Loucy (cell line): ENCODE measurements at regions not wholly inside any gene's neighbourhood (a gene's known extent, or its start where the extent isn't known, plus 50 kb on each side); places are given as distances from the start of the nearest gene placed in this dataset.

ENCODE experiments used
- H2AFZ ChIP-seq: fragments of 200-600 bp; sonication (generic); 2 replicates; pipeline ENCODE4 v1.6.0; 2016; ENCODE audit warnings: antibody characterized with exemption, mild to moderate bottlenecking, low read length, moderate library complexity
- H3F3A ChIP-seq: fragments of 200-600 bp; 2 replicates; pipeline ENCODE4 v1.6.0; 2016; ENCODE audit warnings: antibody characterized with exemption, low read depth, mild to moderate bottlenecking
- H3K27me3 ChIP-seq: fragments of 200-600 bp; sonication (generic); 2 replicates; pipeline ENCODE4 v1.6.1; 2014; ENCODE audit warnings: low read length, mild to moderate bottlenecking; ENCODE audit not compliant: insufficient read depth, poor library complexity, severe bottlenecking
- H3K36me3 ChIP-seq: fragments of 200-600 bp; sonication (generic); 2 replicates; pipeline ENCODE4 v1.6.1; 2016; ENCODE audit warnings: low read length; ENCODE audit not compliant: insufficient read depth
- H3K4me1 ChIP-seq: fragments of 200-600 bp; sonication (generic); 2 replicates; pipeline ENCODE4 v1.5.1; 2014; ENCODE audit warnings: low read length, mild to moderate bottlenecking; ENCODE audit not compliant: insufficient read depth, poor library complexity, severe bottlenecking
- H3K4me2 ChIP-seq: fragments of 200-600 bp; sonication (generic); 2 replicates; pipeline ENCODE4 v1.6.0; 2014; ENCODE audit warnings: antibody characterized with exemption, low read length, low read depth, mild to moderate bottlenecking; ENCODE audit not compliant: poor library complexity, severe bottlenecking
- H3K4me3 ChIP-seq: fragments of 200-600 bp; sonication (generic); 2 replicates; pipeline ENCODE4 v1.5.1; 2014; ENCODE audit warnings: low read length, mild to moderate bottlenecking, mixed read lengths; ENCODE audit not compliant: poor library complexity, severe bottlenecking
- H3K79me2 ChIP-seq: fragments of 200-600 bp; sonication (generic); 2 replicates; pipeline ENCODE4 v1.6.1; 2014; ENCODE audit warnings: low read length; ENCODE audit not compliant: insufficient read depth
- H3K9ac ChIP-seq: fragments of 200-600 bp; sonication (generic); 2 replicates; pipeline ENCODE4 v1.6.0; 2014; ENCODE audit warnings: mild to moderate bottlenecking, low read depth, low read length, moderate library complexity; ENCODE audit not compliant: poor library complexity, severe bottlenecking
- H3K9me2 ChIP-seq: fragments of 200-600 bp; sonication (generic); replicated peaks from 2 replicates; pipeline ENCODE4 v1.6.1; 2016; ENCODE audit warnings: low read depth, low read length, mixed read lengths
- H3K9me3 ChIP-seq: fragments of 200-600 bp; sonication (generic); 2 replicates; pipeline ENCODE4 v1.6.1; 2014; ENCODE audit warnings: mild to moderate bottlenecking, antibody characterized with exemption, low read length, low read depth; ENCODE audit not compliant: insufficient read depth
- H4K20me1 ChIP-seq: fragments of 200-600 bp; sonication (generic); 2 replicates; pipeline ENCODE4 v1.6.0; 2014; ENCODE audit warnings: antibody characterized with exemption, low read length, mild to moderate bottlenecking; ENCODE audit not compliant: insufficient read depth, poor library complexity, severe bottlenecking
- EZH2phosphoT487 ChIP-seq: fragments of 200-600 bp; IDR thresholded peaks from 2 replicates; pipeline ENCODE4 v1.6.1; 2018; ENCODE audit warnings: antibody characterized with exemption, mild to moderate bottlenecking, moderate library complexity, borderline replicate concordance
- TF ChIP-seq, protein P1 (sequence below): fragments of 200-600 bp; sonication (generic); conservative IDR thresholded peaks from 2 replicates; pipeline ENCODE4 v1.5.1; 2014; ENCODE audit warnings: mild to moderate bottlenecking, antibody characterized with exemption, low read length

DNA sequence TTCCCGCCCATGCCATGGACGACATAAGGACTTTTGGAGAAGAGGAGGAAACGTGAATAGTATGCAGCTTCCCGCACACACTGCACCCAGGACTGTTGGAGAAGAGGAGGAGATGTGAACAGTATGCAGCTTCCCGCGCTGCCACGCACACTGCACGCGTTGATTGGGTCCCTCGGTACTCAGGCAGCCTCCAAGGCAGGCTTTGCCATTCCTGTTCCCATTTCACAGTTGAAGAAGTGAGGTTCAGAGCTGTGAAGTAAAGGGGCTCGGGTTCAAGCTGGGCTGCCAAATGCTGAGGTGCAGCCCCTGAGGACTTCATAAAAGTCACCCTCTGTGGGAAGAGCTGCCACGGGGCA lies 147.9 kb upstream of the FAM20C start:
- Histone ChIP-seq H3K9me2 (no peaks in the 10 kb centered on the region), H3K4me1 (no peaks in the 10 kb centered on the region), H3K9ac (no peak overlapping the region), H4K20me1 (no peaks in the 10 kb centered on the region), H3K36me3 (no peaks in the 10 kb centered on the region), H3K4me2 (no peak overlapping the region), H3K27me3 (no peaks in the 10 kb centered on the region), H3F3A (no peaks in the 10 kb centered on the region), H3K79me2 (no peaks in the 10 kb centered on the region), H3K9me3 (peaks cover 8% of the 10 kb centered on the region; the same call in 1 of the 2 replicates), H2AFZ (no peak overlapping the region), H3K4me3 (no peak overlapping the region)
- TF ChIP-seq, protein P1, sequence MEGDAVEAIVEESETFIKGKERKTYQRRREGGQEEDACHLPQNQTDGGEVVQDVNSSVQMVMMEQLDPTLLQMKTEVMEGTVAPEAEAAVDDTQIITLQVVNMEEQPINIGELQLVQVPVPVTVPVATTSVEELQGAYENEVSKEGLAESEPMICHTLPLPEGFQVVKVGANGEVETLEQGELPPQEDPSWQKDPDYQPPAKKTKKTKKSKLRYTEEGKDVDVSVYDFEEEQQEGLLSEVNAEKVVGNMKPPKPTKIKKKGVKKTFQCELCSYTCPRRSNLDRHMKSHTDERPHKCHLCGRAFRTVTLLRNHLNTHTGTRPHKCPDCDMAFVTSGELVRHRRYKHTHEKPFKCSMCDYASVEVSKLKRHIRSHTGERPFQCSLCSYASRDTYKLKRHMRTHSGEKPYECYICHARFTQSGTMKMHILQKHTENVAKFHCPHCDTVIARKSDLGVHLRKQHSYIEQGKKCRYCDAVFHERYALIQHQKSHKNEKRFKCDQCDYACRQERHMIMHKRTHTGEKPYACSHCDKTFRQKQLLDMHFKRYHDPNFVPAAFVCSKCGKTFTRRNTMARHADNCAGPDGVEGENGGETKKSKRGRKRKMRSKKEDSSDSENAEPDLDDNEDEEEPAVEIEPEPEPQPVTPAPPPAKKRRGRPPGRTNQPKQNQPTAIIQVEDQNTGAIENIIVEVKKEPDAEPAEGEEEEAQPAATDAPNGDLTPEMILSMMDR: no peak
- no peak for TF ChIP-seq EZH2phosphoT487

DNA sequence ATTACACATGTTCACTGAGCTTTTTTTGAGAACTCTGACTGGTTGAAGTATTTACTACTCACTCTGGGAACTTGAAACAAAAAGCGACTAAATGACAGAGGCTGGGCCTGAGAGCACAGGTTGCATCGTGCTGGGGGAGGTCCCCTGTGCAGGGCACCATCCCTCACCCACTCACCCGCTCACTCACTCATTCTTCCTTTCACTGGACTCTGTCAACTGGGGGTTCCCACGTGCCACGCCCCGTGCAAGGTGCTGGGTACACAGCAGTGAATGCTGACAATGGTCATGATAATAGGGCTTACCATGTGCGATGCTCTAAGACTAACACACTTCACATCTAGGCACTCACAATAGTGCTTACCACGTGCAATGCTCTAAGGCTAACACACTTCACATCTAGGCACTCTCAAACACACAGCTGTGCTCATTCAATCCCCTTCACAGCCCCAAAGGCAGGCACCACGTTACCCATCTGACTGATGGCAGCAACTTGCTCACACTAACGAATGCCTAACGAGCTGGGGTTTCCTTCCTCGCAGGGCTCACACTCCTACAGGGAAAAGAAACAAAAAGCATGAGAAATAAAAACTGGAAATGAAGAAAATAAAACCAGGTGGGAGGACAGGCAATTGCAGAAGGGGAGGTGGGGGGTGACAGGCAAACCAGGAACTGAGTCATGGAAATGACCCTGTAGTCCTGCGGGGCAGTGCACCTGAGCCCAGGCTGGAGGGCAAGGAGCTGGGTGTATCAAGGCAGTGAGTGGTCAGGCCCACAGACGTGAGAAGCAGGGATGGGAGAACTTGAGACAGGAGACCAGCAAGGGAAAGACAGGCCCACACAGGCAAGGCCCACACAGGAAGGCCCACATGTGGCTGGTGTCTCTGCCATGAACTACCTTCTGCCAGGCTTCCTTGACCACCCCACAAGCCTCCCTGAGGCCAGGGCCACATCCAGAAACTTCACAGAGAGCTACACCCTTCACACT lies 147.0 kb upstream of the FAM20C start:
- Histone ChIP-seq H2AFZ (no peak overlapping the region), H3K9me3 (peaks cover 8% of the 10 kb centered on the region; the same call in 1 of the 2 replicates), H3K79me2 (no peaks in the 10 kb centered on the region), H3K9ac (no peak overlapping the region), H3K27me3 (no peaks in the 10 kb centered on the region), H3F3A (no peaks in the 10 kb centered on the region), H3K9me2 (no peaks in the 10 kb centered on the region), H3K4me2 (no peak overlapping the region), H3K4me1 (no peaks in the 10 kb centered on the region), H4K20me1 (no peaks in the 10 kb centered on the region), H3K4me3 (no peak overlapping the region), H3K36me3 (no peaks in the 10 kb centered on the region)
- TF ChIP-seq, protein P1: no peak
- no peak for TF ChIP-seq EZH2phosphoT487

DNA sequence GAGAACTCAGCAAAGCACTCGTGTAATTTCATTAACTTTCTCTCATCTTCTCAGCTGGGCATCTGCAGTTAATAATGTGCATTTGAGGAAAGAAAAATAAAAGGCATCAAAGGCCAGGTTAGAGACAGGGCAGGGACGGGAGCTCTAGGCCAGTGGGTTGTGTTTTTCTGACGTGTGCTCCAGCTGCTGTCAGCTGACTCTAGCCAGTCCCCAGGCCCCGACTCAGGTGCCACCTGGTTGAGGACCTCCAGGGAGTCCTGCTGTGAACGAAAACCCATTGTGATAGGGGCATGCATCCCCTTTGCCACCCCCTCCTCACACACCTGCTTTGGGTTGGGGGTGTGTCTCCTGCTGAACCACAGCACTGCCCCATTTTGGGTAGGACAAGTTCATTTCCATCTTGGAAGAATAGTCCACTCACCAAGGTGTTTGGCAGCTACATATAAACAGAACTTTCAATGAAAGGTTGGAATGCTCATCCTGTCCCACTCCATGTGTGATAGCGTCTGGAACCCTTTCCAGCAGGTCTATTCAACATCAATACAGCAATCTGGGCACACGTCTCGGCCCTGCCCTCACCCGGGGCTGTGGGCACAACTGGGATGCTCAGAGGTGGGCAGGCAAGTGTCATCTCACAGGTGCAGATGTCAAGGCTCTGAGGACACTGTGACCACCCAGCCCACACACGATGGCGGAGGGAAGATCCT lies 146.1 kb upstream of the FAM20C start:
- Histone ChIP-seq H3K27me3 (no peaks in the 10 kb centered on the region), H3K4me3 (no peak overlapping the region), H3K79me2 (no peaks in the 10 kb centered on the region), H3F3A (no peaks in the 10 kb centered on the region), H3K9me3 (peaks cover 8% of the 10 kb centered on the region; the same call in 1 of the 2 replicates), H2AFZ (no peak overlapping the region), H3K9ac (no peak overlapping the region), H3K36me3 (no peaks in the 10 kb centered on the region), H3K4me1 (no peaks in the 10 kb centered on the region), H4K20me1 (no peaks in the 10 kb centered on the region), H3K9me2 (no peaks in the 10 kb centered on the region), H3K4me2 (no peak overlapping the region)
- TF ChIP-seq, protein P1: no peak
- TF ChIP-seq EZH2phosphoT487: no peak
